Activated B cell treated with CpG ODN at 0.5 μM for 24 hours (primary cell): ENCODE measurements at regions not wholly inside any gene's neighbourhood (a gene's known extent, or its start where the extent isn't known, plus 50 kb on each side); places are given as distances from the start of the nearest gene placed in this dataset.

Source experiments
- ATAC-seq: fragments of 200-7000 bp; cut with Tn5 transposase; one replicate; pipeline ENCODE4 v1.10.0; 2021; ENCODE audit warnings: low read depth, mild to moderate bottlenecking, moderate library complexity
- CTCF ChIA-PET: fragments of 350-600 bp; sonication (Branson Sonifier 250); formaldehyde crosslinking; loops from one replicate; lab custom pipeline; 2021; ENCODE audit warnings: antibody characterized with exemption; lab: Charles Lee
- POLR2A ChIA-PET: fragments of 350-600 bp; sonication (Branson Sonifier 250); formaldehyde crosslinking; loops from one replicate; lab custom pipeline; 2021; ENCODE audit warnings: antibody characterized with exemption; lab: Charles Lee
- DNase-seq: peaks from one replicate; pipeline ENCODE4 v3.0.0; 2022
- H3K27ac Mint-ChIP-seq: one replicate; pipeline ENCODE4 v1.8.0; 2020; ENCODE audit warnings: mixed read lengths
- H3K27me3 Mint-ChIP-seq: one replicate; pipeline ENCODE4 v1.8.0; 2021; ENCODE audit warnings: mixed read lengths
- H3K36me3 Mint-ChIP-seq: one replicate; pipeline ENCODE4 v1.8.0; 2021; ENCODE audit warnings: low read depth, mixed read lengths
- H3K4me1 Mint-ChIP-seq: one replicate; pipeline ENCODE4 v1.8.0; 2021; ENCODE audit warnings: mixed read lengths
- H3K4me3 Mint-ChIP-seq: one replicate; pipeline ENCODE4 v1.8.0; 2020; ENCODE audit warnings: mild to moderate bottlenecking, mixed read lengths
- H3K9me3 Mint-ChIP-seq: one replicate; pipeline ENCODE4 v1.8.0; 2020; ENCODE audit warnings: mixed read lengths
- CTCF ChIP-seq: fragments of 200-600 bp; IDR thresholded peaks from one replicate; pipeline ENCODE4 v1.8.0; 2022; ENCODE audit warnings: antibody characterized with exemption, mild to moderate bottlenecking
- intact Hi-C: fragments of 100-400 bp; cut with micrococcal nuclease; formaldehyde crosslinking; loops from one replicate; pipeline ENCODE4 v1.15.1; 2024

GRCh38 chr11:27287205-27287604 is 75.8 kb downstream of the CCDC34 start:
- ChIA-PET CTCF (interaction anchor here (1.1 to 1.2 kb wide), 2 partner anchors 9 to 104 kb away, joined by 3 to 4 read pairs; no protein-coding TSS in a partner anchor), POLR2A (no interaction called here)
- DNase-seq = no peak
- Mint-ChIP-seq H3K4me3 (no peak overlapping the region), H3K9me3 (peaks cover 19% of the 10 kb centered on the region), H3K36me3 (no peaks in the 10 kb centered on the region), H3K4me1 (no peaks in the 10 kb centered on the region), H3K27me3 (peaks cover 4% of the 10 kb centered on the region), H3K27ac (no peak overlapping the region)
- intact Hi-C loops = no loop called here
- no peak for TF ChIP-seq CTCF
- ATAC-seq = no peak

- DNase-seq (no peak), ATAC-seq (no peak)
- no peak for TF ChIP-seq CTCF
- no peak overlapping the region for H3K27ac Mint-ChIP-seq
- POLR2A ChIA-PET = no interaction called here
- no peak overlapping the region for H3K4me3 Mint-ChIP-seq
- H3K9me3 Mint-ChIP-seq = peaks cover 7% of the 10 kb centered on the region
- peaks cover 4% of the 10 kb centered on the region for H3K27me3 Mint-ChIP-seq
- H3K36me3 Mint-ChIP-seq = no peaks in the 10 kb centered on the region
- intact Hi-C loops = no loop called here
- H3K4me1 Mint-ChIP-seq = no peaks in the 10 kb centered on the region
- CTCF ChIA-PET = no interaction called here
Observed at GRCh38 chr11:27285761-27286160, 77.3 kb downstream of the CCDC34 start.

GRCh38 chr11:27282806-27283205 is 80.2 kb downstream of the CCDC34 start:
- ChIA-PET CTCF (interaction anchor here (1.3 kb wide), 1 partner anchor 14 kb away, joined by 4 read pairs; no protein-coding TSS in a partner anchor), POLR2A (no interaction called here)
- TF ChIP-seq CTCF = no peak
- Mint-ChIP-seq H3K4me3 (no peak overlapping the region), H3K27ac (no peak overlapping the region), H3K4me1 (no peaks in the 10 kb centered on the region), H3K9me3 (no peaks in the 10 kb centered on the region), H3K27me3 (peaks cover 1% of the 10 kb centered on the region), H3K36me3 (no peaks in the 10 kb centered on the region)
- ATAC-seq = no peak
- intact Hi-C loops = no loop called here
- DNase-seq = no peak

- no peaks in the 10 kb centered on the region for H3K36me3 Mint-ChIP-seq
- no peak for ATAC-seq
- no peak for DNase-seq
- CTCF ChIA-PET = interaction anchor here (0.7 kb wide), 1 partner anchor 14 kb away, joined by 4 read pairs; no protein-coding TSS in a partner anchor
- H3K9me3 Mint-ChIP-seq = no peaks in the 10 kb centered on the region
- TF ChIP-seq CTCF = no peak
- peaks cover 1% of the 10 kb centered on the region for H3K27me3 Mint-ChIP-seq
- H3K4me3 Mint-ChIP-seq = no peak overlapping the region
- H3K4me1 Mint-ChIP-seq = no peaks in the 10 kb centered on the region
- intact Hi-C loops = no loop called here
- no peak overlapping the region for H3K27ac Mint-ChIP-seq
- POLR2A ChIA-PET = no interaction called here
Observed at GRCh38 chr11:27281740-27282590, 81.0 kb downstream of the CCDC34 start.

- no peaks in the 10 kb centered on the region for H3K4me1 Mint-ChIP-seq
- no peaks in the 10 kb centered on the region for H3K36me3 Mint-ChIP-seq
- no peak for DNase-seq
- intact Hi-C loops = no loop called here
- TF ChIP-seq CTCF = no peak
- ChIA-PET CTCF (no interaction called here), POLR2A (no interaction called here)
- peaks cover 1% of the 10 kb centered on the region for H3K27me3 Mint-ChIP-seq
- H3K9me3 Mint-ChIP-seq = no peaks in the 10 kb centered on the region
- H3K4me3 Mint-ChIP-seq = no peak overlapping the region
- ATAC-seq = no peak
- no peak overlapping the region for H3K27ac Mint-ChIP-seq
Observed at GRCh38 chr11:27281276-27281675, 81.7 kb downstream of the CCDC34 start.
